ENCODE measurements at regions not wholly inside any gene's neighbourhood (a gene's known extent, or its start where the extent isn't known, plus 50 kb on each side); places are given as distances from the start of the nearest gene placed in this dataset.

GRCh38 chr2:8566774-8567468 is 114.9 kb upstream of the ID2 start:
- peaks cover 0 to 9% (median 5%) of the 10 kb centered on the region in 3 experiments; a peak in 6 of 7 replicates for H3K36me3 Mint-ChIP-seq (ENCODE audit: insufficient read depth in 1 of 3, low read depth in 3 of 3)
- no CpG with 5 or more reads among the region's 15 CpGs for WGBS (ENCODE audit: extremely low coverage, insufficient read length, low lambda C conversion rate)

More at GRCh38 chr2:8566774-8567468, 114.9 kb upstream of the ID2 start:
- Histone ChIP-seq H2BK12ac (ENCODE audit: insufficient read length, low read depth, low read length) (no peak overlapping the region), H2AFZ (ENCODE audit: low read length) (no peak overlapping the region), H3K79me2 (ENCODE audit: insufficient read depth, low read length) (no peaks in the 10 kb centered on the region), H3K4me2 (ENCODE audit: insufficient read depth, insufficient read length, low read length) (no peak overlapping the region), H4K8ac (replicated peaks; ENCODE audit: insufficient read length, low read depth, low read length) (no peak overlapping the region), H3K27me3 (ENCODE audit: insufficient read depth, low read length) (no peaks in the 10 kb centered on the region), H2AK5ac (ENCODE audit: insufficient read length, low read length) (no peak overlapping the region), H3K56ac (ENCODE audit: insufficient read length, low read depth, low read length) (no peak overlapping the region), H3K4ac (ENCODE audit: low read depth, low read length) (no peak overlapping the region), H3K23me2 (ENCODE audit: insufficient read length, low read depth, low read length, poor library complexity, severe bottlenecking) (no peaks in the 10 kb centered on the region), H2BK20ac (ENCODE audit: low read depth, low read length, poor library complexity, severe bottlenecking) (no peak overlapping the region), H3K79me1 (ENCODE audit: insufficient read depth, low read depth, low read length, poor library complexity, severe bottlenecking) (no peaks in the 10 kb centered on the region), H2BK120ac (ENCODE audit: low read depth, low read length, poor library complexity, severe bottlenecking) (no peak overlapping the region), H3K18ac (ENCODE audit: insufficient read length, low read depth, low read length) (no peak overlapping the region), H3K23ac (ENCODE audit: insufficient read length, low read depth, low read length) (no peak overlapping the region), H3K9me3 (ENCODE audit: control insufficient read depth, low read depth, low read length) (no peaks in the 10 kb centered on the region), H4K20me1 (ENCODE audit: control insufficient read depth, insufficient read depth, insufficient read length) (no peaks in the 10 kb centered on the region), H3K14ac (ENCODE audit: insufficient read depth, low read length) (no peak overlapping the region), H3K9ac (ENCODE audit: extremely low read depth, insufficient read length, low read length) (no peak overlapping the region), H3K27ac (ENCODE audit: insufficient read length, low read depth, low read length) (no peak overlapping the region), H2BK15ac (ENCODE audit: low read depth, low read length) (no peak overlapping the region), H4K5ac (ENCODE audit: insufficient read length, low read depth, low read length) (no peak overlapping the region), H3K4me1 (ENCODE audit: insufficient read depth, low read length) (no peaks in the 10 kb centered on the region), H2BK5ac (ENCODE audit: insufficient read length, low read length) (no peak overlapping the region), H4K91ac (ENCODE audit: insufficient read length, low read depth, low read length) (no peak overlapping the region), H3T11ph (ENCODE audit: low read length) (no peak overlapping the region)
- H3K9me3 Mint-ChIP-seq: peaks cover 6 to 9% of the 10 kb centered on the region in 2 experiments
- H3K4me3 Mint-ChIP-seq: no peak overlapping the region
- DNase-seq: peak; percentile 12
- H3K27me3 Mint-ChIP-seq (ENCODE audit: low read depth): no peaks in the 10 kb centered on the region
- no peak overlapping the region for H3K27ac Mint-ChIP-seq
- H3K4me1 Mint-ChIP-seq: peaks cover 11 to 14% of the 10 kb centered on the region in 2 experiments
- no peak for TF ChIP-seq CTCF (conservative IDR thresholded peaks at IDR 0.05)

Measured in H9 (cell line).